T1000 (cell line): ENCODE measurements at regions not wholly inside any gene's neighbourhood (a gene's known extent, or its start where the extent isn't known, plus 50 kb on each side); places are given as distances from the start of the nearest gene placed in this dataset.
"Not testable (repeated sequence)": the region's sequence is repeated elsewhere in the genome, so short reads cannot be mapped to it uniquely, and the experiment has no call there.

ENCODE experiments used
- DNase-seq: peaks from one replicate; lab custom pipeline; 2025; ENCODE audit warnings: mixed read lengths; lab: John Stamatoyannopoulos, UW

GRCh38 chr5:28929366-28929765, 1891.0 kb upstream of the CDH9 start:
- not testable (repeated sequence) for DNase-seq

- DNase-seq: not testable (repeated sequence)
Observed at GRCh38 chr5:28928327-28928790, 1890.0 kb upstream of the CDH9 start.

GRCh38 chr5:28927559-28928326, 1889.4 kb upstream of the CDH9 start:
- no peak for DNase-seq

GRCh38 chr5:28926422-28926821, 1888.0 kb upstream of the CDH9 start:
- no peak for DNase-seq

GRCh38 chr5:28917631-28918030, 1879.2 kb upstream of the CDH9 start:
- no peak for DNase-seq

- no peak for DNase-seq
Observed at GRCh38 chr5:28914297-28914696, 1875.9 kb upstream of the CDH9 start.

GRCh38 chr5:28903643-28904042, 1865.3 kb upstream of the CDH9 start:
- DNase-seq: no peak

- DNase-seq: no peak
Observed at GRCh38 chr5:28896949-28897348, 1858.6 kb upstream of the CDH9 start.

- DNase-seq: no peak
Observed at GRCh38 chr5:28880936-28881335, 1842.5 kb upstream of the CDH9 start.

GRCh38 chr5:28877050-28877449, 1838.7 kb upstream of the CDH9 start:
- no peak for DNase-seq

GRCh38 chr5:28864006-28864405, 1825.6 kb upstream of the CDH9 start:
- DNase-seq: no peak

GRCh38 chr5:28862860-28863196, 1824.4 kb upstream of the CDH9 start:
- no peak for DNase-seq

GRCh38 chr5:28862137-28862859, 1823.9 kb upstream of the CDH9 start:
- DNase-seq: no peak

- DNase-seq: no peak
Observed at GRCh38 chr5:28855626-28856025, 1817.2 kb upstream of the CDH9 start.

- DNase-seq: no peak
Observed at GRCh38 chr5:28850320-28850921, 1812.0 kb upstream of the CDH9 start.

- DNase-seq: no peak
Observed at GRCh38 chr5:28831042-28831441, 1792.7 kb upstream of the CDH9 start.

GRCh38 chr5:28823231-28823630, 1784.8 kb upstream of the CDH9 start:
- no peak for DNase-seq

GRCh38 chr5:28822071-28822470, 1783.7 kb upstream of the CDH9 start:
- DNase-seq: no peak

GRCh38 chr5:28810751-28811136, 1772.4 kb upstream of the CDH9 start:
- no peak for DNase-seq

- DNase-seq: no peak
Observed at GRCh38 chr5:28809811-28810750, 1771.7 kb upstream of the CDH9 start.

- DNase-seq: no peak
Observed at GRCh38 chr5:28808967-28809810, 1770.8 kb upstream of the CDH9 start.
